HepG2 (cell line): ENCODE measurements at regions not wholly inside any gene's neighbourhood (a gene's known extent, or its start where the extent isn't known, plus 50 kb on each side); places are given as distances from the start of the nearest gene placed in this dataset.

ENCODE experiments used
- ATAC-seq: fragments of 200-7000 bp; cut with Tn5 transposase; 3 replicates; pipeline ENCODE4 v1.9.1; 2020; ENCODE audit warnings: mild to moderate bottlenecking, moderate library complexity
- BruUV-seq: library from RNA; stranded (reverse); fragments of 400-500 nt; replicated peaks from 2 replicates; lab custom pipeline; 2021; lab: Mats Ljungman, UMichigan
- CTCF ChIA-PET: fragments of 300-600 bp; formaldehyde crosslinking; extraction: SDS; loops from one replicate; lab custom pipeline; 2021; ENCODE audit warnings: low total read pairs, inconsistent platforms, low intra/inter-chr PET ratio; lab: Yijun Ruan, JAX
- POLR2A ChIA-PET: fragments of 350-600 bp; sonication (Branson Sonifier 250); formaldehyde crosslinking; loops from one replicate; lab custom pipeline; 2020; ENCODE audit warnings: antibody characterized with exemption, inconsistent platforms; lab: Yijun Ruan, JAX
- DNase-seq: peaks from one replicate; pipeline ENCODE4 v3.0.0-alpha.2; 2015; ENCODE audit warnings: low spot score
- FAIRE-seq: peaks from 3 replicates; lab custom pipeline; 2011; peaks lifted over from hg19 to GRCh38; lab: Jason Lieb, UNC
- H2AFZ ChIP-seq: one replicate; pipeline ENCODE4 v1.6.1; 2011; ENCODE audit warnings: low read length, inconsistent platforms
- H3K27ac ChIP-seq: fragments of 300-600 bp; 3 replicates; pipeline ENCODE4 v1.8.0; 2011; ENCODE audit warnings: mixed run types, mild to moderate bottlenecking, mixed read lengths, low read length, inconsistent platforms; ENCODE audit not compliant: insufficient read depth; ENCODE audit errors: extremely low read length
- H3K27me3 ChIP-seq, 2 experiments: fragments of 200-600 bp in 1 of 2; 2 replicates in 1 of 2; 3 replicates in 1 of 2; pipeline versions ENCODE4 v1.6.0 to v1.8.0; 2011; ENCODE audit warnings: low read length in 2 of 2, mild to moderate bottlenecking in 2 of 2, moderate library complexity in 2 of 2, inconsistent platforms in 1 of 2; ENCODE audit not compliant: insufficient read depth in 2 of 2, control insufficient read depth in 1 of 2
- H3K36me3 ChIP-seq, 2 experiments: fragments of 200-600 bp in 1 of 2; replicated peaks in 1 of 2; 2 replicates in 1 of 2; 3 replicates in 1 of 2; pipeline versions ENCODE4 v1.5.1 to v1.8.0; 2011; ENCODE audit warnings: low read length in 2 of 2, inconsistent platforms in 1 of 2; ENCODE audit not compliant: insufficient read depth in 2 of 2, control insufficient read depth in 1 of 2
- H3K4me1 ChIP-seq: 2 replicates; pipeline ENCODE4 v1.5.1; 2012; ENCODE audit warnings: low read length, inconsistent platforms; ENCODE audit not compliant: insufficient read depth
- H3K4me2 ChIP-seq: 2 replicates; pipeline ENCODE4 v1.6.0; 2011; ENCODE audit warnings: low read depth, low read length, inconsistent platforms
- H3K4me3 ChIP-seq, 3 experiments: fragments of 200-600 bp in 1 of 3; sonication (generic), shearing (Covaris generic) in 1 of 3; replicated peaks in 1 of 3; 2 replicates each; pipeline ENCODE4 v1.5.1; 2011 to 2016; ENCODE audit warnings: low read length in 3 of 3, inconsistent platforms in 2 of 3, low read depth in 2 of 3, mild to moderate bottlenecking in 2 of 3, control low read depth in 1 of 3, mixed read lengths in 1 of 3; ENCODE audit not compliant: insufficient read depth in 1 of 3
- H3K79me2 ChIP-seq: one replicate; pipeline ENCODE4 v1.6.1; 2011; ENCODE audit warnings: low read length, inconsistent platforms; ENCODE audit not compliant: insufficient read depth
- H3K9ac ChIP-seq: 2 replicates; pipeline ENCODE4 v1.6.0; 2011; ENCODE audit warnings: mild to moderate bottlenecking, low read depth, low read length, inconsistent platforms; ENCODE audit not compliant: insufficient read depth
- H3K9me3 ChIP-seq: 2 replicates; pipeline ENCODE4 v1.5.1; 2012; ENCODE audit warnings: mild to moderate bottlenecking, low read length
- H4K20me1 ChIP-seq: 2 replicates; pipeline ENCODE4 v1.6.0; 2011; ENCODE audit warnings: inconsistent platforms, mild to moderate bottlenecking, low read length, moderate library complexity; ENCODE audit not compliant: insufficient read depth
- AHDC1 ChIP-seq: sonication (generic); formaldehyde crosslinking; IDR thresholded peaks from 2 replicates; pipeline ENCODE4 v1.5.1; 2020; ENCODE audit warnings: mild to moderate bottlenecking, missing genetic modification reagents, borderline replicate concordance
- ARID3A ChIP-seq: IDR thresholded peaks from 2 replicates; pipeline ENCODE4 v1.6.1; 2012; ENCODE audit warnings: low read depth, low read length, improper control_type of control experiment
- ATF1 ChIP-seq: IDR thresholded peaks from 2 replicates; pipeline ENCODE4 v1.6.1; 2016; ENCODE audit warnings: mild to moderate bottlenecking, control low read depth
- CREB1 ChIP-seq, 2 experiments: fragments of 450-650 bp in 1 of 2; IDR thresholded peaks; 2 replicates each; pipeline ENCODE4 v1.6.1; 2016 to 2017; ENCODE audit warnings: control low read depth in 1 of 2, mild to moderate bottlenecking in 1 of 2, missing compliant biosample characterization in 1 of 2, missing genetic modification characterization in 1 of 2
- ELF3 ChIP-seq: IDR thresholded peaks from 2 replicates; pipeline ENCODE4 v1.6.1; 2016; ENCODE audit warnings: missing genetic modification reagents, missing compliant biosample characterization
- GABPA ChIP-seq, 2 experiments: IDR thresholded peaks; 2 replicates each; pipeline ENCODE4 v1.6.1; 2011 to 2016; ENCODE audit warnings: low read depth in 2 of 2, low read length in 1 of 2, missing biosample characterization in 1 of 2, missing genetic modification characterization in 1 of 2
- HNF4A ChIP-seq: sonication (generic); formaldehyde crosslinking; IDR thresholded peaks from 2 replicates; pipeline ENCODE4 v1.4.0; 2020; ENCODE audit warnings: missing genetic modification reagents
- MIXL1 ChIP-seq: IDR thresholded peaks from 2 replicates; pipeline ENCODE4 v1.6.1; 2016
- NCOR1 ChIP-seq: fragments of 200-600 bp; sonication (generic); IDR thresholded peaks from 2 replicates; pipeline ENCODE4 v1.7.0; 2017; ENCODE audit warnings: antibody characterized with exemption, low read length, borderline replicate concordance
- PAXIP1 ChIP-seq: sonication (generic); formaldehyde crosslinking; conservative IDR thresholded peaks from 2 replicates; pipeline ENCODE4 v1.4.0; 2020; ENCODE audit warnings: mild to moderate bottlenecking, missing genetic modification reagents, moderate library complexity
- ZNF12 ChIP-seq: sonication (generic); formaldehyde crosslinking; IDR thresholded peaks from 2 replicates; pipeline ENCODE4 v1.5.0; 2020; ENCODE audit warnings: missing genetic modification reagents
- ZNF121 ChIP-seq: sonication (generic); formaldehyde crosslinking; IDR thresholded peaks from 2 replicates; pipeline ENCODE4 v1.5.0; 2020; ENCODE audit warnings: mild to moderate bottlenecking, missing genetic modification reagents
- ZNF549 ChIP-seq: sonication (generic); formaldehyde crosslinking; IDR thresholded peaks from 2 replicates; pipeline ENCODE4 v1.5.0; 2020; ENCODE audit warnings: missing genetic modification reagents
- ZNF703 ChIP-seq: sonication (generic); formaldehyde crosslinking; IDR thresholded peaks from 2 replicates; pipeline ENCODE4 v1.5.1; 2020; ENCODE audit warnings: missing genetic modification reagents, mild to moderate bottlenecking, moderate library complexity, borderline replicate concordance
- WGBS: methylation state at CpG from one replicate; pipeline ENCODE4 v1.1.6; 2017; ENCODE audit warnings: low lambda C conversion rate; 5-methylcytosine and 5-hydroxymethylcytosine counted together
- in situ Hi-C: cut with HindIII; loops from 2 replicates; pipeline ENCODE4 v1.10.0; 2017; ENCODE audit warnings: low pct_unique_long_range_greater_than_20kb; ENCODE audit not compliant: extremely low pct_ligation_motif_present
- intact Hi-C: fragments of 100-400 bp; cut with micrococcal nuclease; formaldehyde crosslinking; loops from one replicate; pipeline ENCODE4 v1.10.0; 2022; ENCODE audit not compliant: unreplicated experiment

- H4K20me1 ChIP-seq: no peaks in the 10 kb centered on the region
- H3K79me2 ChIP-seq: no peaks in the 10 kb centered on the region
- intact Hi-C loops (no loop called here), in situ Hi-C loops (no loop called here)
- ATAC-seq (peak; percentile 73), FAIRE-seq (no peak), DNase-seq (peak; percentile 9)
- H3K4me3 ChIP-seq: peak overlapping the region in 1 of 3 experiments; percentile 3; a peak in 1 of 6 replicates
- H3K9ac ChIP-seq: no peak overlapping the region
- 19% methylated on average over 2 of the region's 2 CpGs for WGBS
- H3K4me1 ChIP-seq: peaks cover 13% of the 10 kb centered on the region
- TF ChIP-seq ZNF703 (CRISPR knock-in tag) (no peak), ATF1 (CRISPR knock-in tag) (no peak), AHDC1 (CRISPR knock-in tag) (peak; percentile 30; the same call in 1 of the 2 replicates), GABPA (IDR thresholded peaks at IDR 0.05; ENCODE audit: low read depth, low read length) (no peak), GABPA (CRISPR knock-in tag; IDR thresholded peaks at IDR 0.05; ENCODE audit: low read depth) (peak; percentile 31; the same call in 1 of the 2 replicates), MIXL1 (0 out of 2 replicates have a peak, but pooled peaks have one; percentile 21), CREB1 (IDR thresholded peaks at IDR 0.05) (no peak), CREB1 (CRISPR knock-in tag; IDR thresholded peaks at IDR 0.05) (0 out of 2 replicates have a peak, but pooled peaks have one; percentile 15), ZNF121 (CRISPR knock-in tag) (no peak), NCOR1 (peak; percentile 26; the same call in 1 of the 2 replicates), ELF3 (CRISPR knock-in tag) (peak; percentile 65), ARID3A (peak; percentile 31), HNF4A (CRISPR knock-in tag) (peak; percentile 65), ZNF549 (peak; percentile 69; the same call in 1 of the 2 replicates), ZNF12 (CRISPR knock-in tag) (peak; percentile 76; the same call in 1 of the 2 replicates), PAXIP1 (CRISPR knock-in tag) (peak; percentile 52)
- no TSS peak for BruUV-seq
- H3K27ac ChIP-seq: no peak overlapping the region
- H3K36me3 ChIP-seq: no peaks in the 10 kb centered on the region
- peaks cover 14% of the 10 kb centered on the region; the same call in 1 of the 2 replicates for H3K9me3 ChIP-seq
- peak overlapping the region; percentile 41 for H3K4me2 ChIP-seq
- ChIA-PET CTCF (no interaction called here), POLR2A (no interaction called here)
- 0 out of 5 replicates have a peak, but pooled peaks cover 2 to 7% of the 10 kb centered on the region in 2 experiments for H3K27me3 ChIP-seq
- H2AFZ ChIP-seq: peak overlapping the region; percentile 50
These were observed 79.2 kb upstream of the STK39 start for GRCh38 chr2:168326572-168326971.
